Amygdala (tissue), 56 donors: ENCODE measurements at regions not wholly inside any gene's neighbourhood (a gene's known extent, or its start where the extent isn't known, plus 50 kb on each side); places are given as distances from the start of the nearest gene placed in this dataset.

Experiments
- DNase-seq, 56 donors: peaks; one replicate each; lab custom pipeline; 2025; lab: John Stamatoyannopoulos, UW

GRCh38 chr4:28313729-28314713, 1453.4 kb downstream of the STIM2 start:
- no peak for DNase-seq

- no peak for DNase-seq
Observed at GRCh38 chr4:28317221-28317620, 1456.6 kb downstream of the STIM2 start.

DNA sequence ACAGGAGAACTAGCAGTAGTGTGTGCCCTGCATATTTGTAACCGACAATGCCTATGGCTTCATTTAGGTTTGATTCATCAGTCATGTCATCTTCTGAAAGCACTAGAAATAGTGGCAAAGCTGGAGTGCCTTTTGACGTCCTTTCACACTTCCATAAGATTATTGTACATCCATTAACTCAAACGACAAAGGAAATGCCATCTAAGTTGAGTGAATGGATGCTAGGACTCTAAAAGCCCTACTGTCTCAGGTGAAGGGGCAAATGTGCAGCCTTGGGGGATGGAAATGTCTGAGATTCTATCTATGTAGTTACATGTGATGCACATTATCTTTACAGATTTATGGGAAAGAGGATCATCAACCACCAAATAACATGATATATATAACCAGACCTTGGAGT, 1473.6 kb downstream of the STIM2 start:
- DNase-seq, result no peak

DNA sequence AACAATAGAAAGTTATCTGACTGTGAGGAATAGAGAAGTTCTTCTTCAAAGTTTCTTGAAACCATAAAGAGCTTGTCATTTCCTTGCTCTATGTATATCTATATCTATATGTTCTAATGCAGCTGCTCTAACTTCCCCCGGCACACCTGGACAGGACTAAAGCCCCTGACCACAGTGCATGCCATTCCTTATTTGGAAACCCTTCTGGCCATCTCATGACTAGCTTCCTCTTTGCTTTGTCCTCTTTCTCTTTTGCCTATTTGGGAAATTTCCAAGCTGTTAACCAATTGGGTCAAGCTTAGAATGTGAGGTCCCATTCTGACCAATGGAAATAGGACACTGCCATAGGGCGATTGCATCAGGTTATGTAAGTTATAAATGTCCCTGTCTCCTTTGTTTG, 1481.1 kb downstream of the STIM2 start:
- DNase-seq, result no peak

DNA sequence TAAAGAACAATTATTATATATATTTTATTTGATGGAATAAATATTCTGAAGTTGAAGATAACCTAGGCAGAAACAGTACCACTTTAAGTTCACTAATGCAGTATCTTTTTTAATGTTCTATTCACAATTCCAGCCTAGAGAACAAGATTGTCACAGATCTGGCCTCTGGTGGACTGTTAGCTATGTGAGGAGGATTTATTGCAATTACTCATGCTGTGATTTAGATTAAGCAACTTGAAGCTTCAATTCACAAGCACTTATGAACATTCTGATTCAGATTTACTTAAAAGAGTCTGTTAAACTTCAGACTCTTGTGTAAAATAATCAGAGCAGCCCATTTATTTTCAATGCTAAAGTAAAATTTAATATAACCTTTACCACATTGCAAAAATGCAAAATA, 1489.8 kb downstream of the STIM2 start:
- DNase-seq, result no peak

- no peak for DNase-seq
Observed at GRCh38 chr4:28351102-28351501, 1490.5 kb downstream of the STIM2 start.

DNA sequence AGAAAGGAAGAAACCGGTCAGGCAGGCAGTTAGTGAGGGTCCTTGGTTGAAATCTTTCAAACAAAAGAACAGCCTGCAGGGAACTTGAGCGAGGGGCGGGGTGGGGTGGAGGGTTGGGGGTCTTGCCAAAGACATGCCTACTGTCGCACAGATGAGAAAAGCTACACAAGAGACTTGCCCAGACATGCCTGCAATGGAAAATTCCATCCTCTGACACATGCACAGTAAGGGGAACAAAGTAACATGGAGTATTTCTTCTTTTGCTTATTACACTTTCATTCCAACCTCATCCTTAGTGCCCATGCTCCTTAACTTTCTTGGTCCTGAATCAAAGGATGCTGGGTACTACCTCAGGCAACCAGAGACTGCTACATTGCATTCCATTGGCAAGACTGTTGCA, 1491.2 kb downstream of the STIM2 start:
- no peak for DNase-seq

GRCh38 chr4:28354880-28355656, 1494.4 kb downstream of the STIM2 start:
- DNase-seq, result no peak

- peak in 20 of 56 donors; percentile 0 to 45 (median 8) for DNase-seq
Observed at GRCh38 chr4:28357990-28358389, 1497.3 kb downstream of the STIM2 start.

GRCh38 chr4:28358606-28359005, 1498.0 kb downstream of the STIM2 start:
- no peak for DNase-seq

DNA sequence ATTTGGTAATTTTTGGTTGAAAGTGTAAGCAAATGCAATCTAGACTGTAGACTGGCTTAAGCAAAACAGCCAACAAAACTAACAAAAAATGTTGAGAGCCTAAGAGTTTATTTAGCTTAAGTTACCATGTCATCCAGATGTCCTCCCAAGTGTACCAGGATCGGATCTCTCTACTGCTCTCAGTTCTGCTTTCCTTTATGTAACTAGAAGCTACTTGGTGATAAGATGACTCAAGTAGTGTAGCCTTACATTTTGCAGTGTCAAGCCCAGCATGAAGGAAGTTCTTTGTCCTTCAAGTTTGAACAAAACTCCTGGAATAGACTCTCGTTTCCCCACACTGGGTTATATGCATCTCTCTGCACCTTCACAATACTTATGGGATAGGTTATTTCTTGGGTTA, 1500.0 kb downstream of the STIM2 start:
- DNase-seq, result no peak

- DNase-seq, result no peak
Observed at GRCh38 chr4:28362169-28362568, 1501.5 kb downstream of the STIM2 start.

DNA sequence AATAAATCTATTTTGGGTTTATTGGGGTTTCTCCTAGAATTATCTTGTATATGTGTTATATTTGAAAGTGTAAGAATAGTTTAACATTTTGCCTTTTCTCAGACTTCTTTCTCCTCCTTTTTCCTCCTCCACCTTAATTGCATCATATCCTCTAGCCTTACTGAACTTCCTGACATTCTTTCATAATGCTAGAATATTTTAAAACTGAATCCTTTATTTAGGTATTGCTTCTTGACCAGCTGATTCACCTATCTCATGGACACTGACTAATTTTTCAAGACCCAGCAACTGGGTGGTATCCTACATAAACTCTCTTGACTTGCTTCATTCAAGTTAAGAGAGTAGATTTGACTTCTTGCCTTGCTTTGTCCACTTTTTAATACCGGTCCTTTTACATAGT, 1508.9 kb downstream of the STIM2 start:
- DNase-seq, result no peak

GRCh38 chr4:28373191-28373590, 1512.5 kb downstream of the STIM2 start:
- DNase-seq, result no peak

DNA sequence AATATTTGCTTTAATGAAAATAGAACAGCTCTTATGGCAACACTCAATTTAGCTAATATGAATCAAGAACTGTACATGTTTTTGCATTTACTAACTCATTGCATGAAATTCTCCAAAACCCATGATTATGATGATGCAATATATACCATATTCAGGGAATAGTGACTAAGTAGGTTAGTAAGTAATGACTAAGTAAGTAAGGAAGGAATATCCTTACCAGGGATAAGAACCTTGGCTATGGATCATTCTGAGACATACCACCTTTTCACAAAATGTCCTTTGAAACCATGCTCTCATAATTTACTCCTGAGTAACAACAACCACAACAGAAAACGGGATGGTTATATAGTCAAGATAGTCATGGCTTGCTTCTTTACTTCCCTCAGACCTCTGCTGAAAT, 1513.0 kb downstream of the STIM2 start:
- DNase-seq, result no peak

GRCh38 chr4:28378109-28378830, 1517.6 kb downstream of the STIM2 start:
- DNase-seq, result no peak

- no peak for DNase-seq
Observed at GRCh38 chr4:28385801-28386200, 1525.2 kb downstream of the STIM2 start.

- no peak for DNase-seq
Observed at GRCh38 chr4:28386776-28387175, 1526.1 kb downstream of the STIM2 start.

- no peak for DNase-seq
Observed at GRCh38 chr4:28388471-28388870, 1527.8 kb downstream of the STIM2 start.

DNA sequence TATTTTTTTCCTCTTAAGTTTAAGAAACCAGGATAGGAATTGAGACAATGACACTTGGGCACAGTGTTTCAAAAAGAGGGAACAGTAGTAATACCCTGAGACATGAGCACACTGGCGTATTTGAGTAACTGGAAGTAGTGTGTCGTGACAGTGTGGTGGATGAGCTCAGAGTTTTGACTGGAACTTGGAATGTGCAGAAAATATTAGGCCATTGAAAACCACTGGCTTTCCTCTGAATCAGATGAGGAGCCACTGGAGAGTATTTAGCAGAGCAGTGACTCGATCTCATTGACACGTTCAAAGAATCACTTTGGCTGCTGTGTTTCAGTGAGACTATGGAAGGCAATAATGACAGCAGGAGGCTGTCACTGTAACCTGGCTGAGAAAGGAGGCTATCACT, 1531.2 kb downstream of the STIM2 start:
- no peak for DNase-seq

- DNase-seq, result no peak
Observed at GRCh38 chr4:28402751-28403150, 1542.1 kb downstream of the STIM2 start.
